CD14-positive monocyte (primary cell): ENCODE measurements at regions not wholly inside any gene's neighbourhood (a gene's known extent, or its start where the extent isn't known, plus 50 kb on each side); places are given as distances from the start of the nearest gene placed in this dataset.

Experiments used
- DNase-seq, 3 donors: peaks; one replicate each; pipeline ENCODE4 v3.0.0-alpha.2; 2011 to 2022
- H2AFZ ChIP-seq: 2 replicates; pipeline ENCODE4 v1.6.0; 2012; ENCODE audit warnings: mild to moderate bottlenecking, low read depth, low read length, inconsistent platforms; ENCODE audit not compliant: insufficient read depth, poor library complexity, severe bottlenecking
- H3K27ac ChIP-seq, 2 donors: 1 replicate in 1 of 2; 2 replicates in 1 of 2; pipeline ENCODE4 v1.5.1; 2012 to 2013; ENCODE audit warnings: low read length in 2 of 2, control low read depth in 1 of 2, inconsistent platforms in 1 of 2, low read depth in 1 of 2, mild to moderate bottlenecking in 1 of 2
- H3K27me3 ChIP-seq, 2 donors: one replicate each; pipeline versions ENCODE4 v1.6.0 to v1.6.1; 2011 to 2013; ENCODE audit warnings: low read length in 2 of 2; ENCODE audit not compliant: control insufficient read depth in 2 of 2, insufficient read depth in 2 of 2
- H3K36me3 ChIP-seq, 2 donors: replicated peaks in 1 of 2; 1 replicate in 1 of 2; 2 replicates in 1 of 2; pipeline versions ENCODE4 v1.5.1 to v1.6.1; 2012 to 2013; ENCODE audit warnings: low read length in 2 of 2, control low read depth in 1 of 2, inconsistent platforms in 1 of 2, mild to moderate bottlenecking in 1 of 2; ENCODE audit not compliant: insufficient read depth in 2 of 2, control insufficient read depth in 1 of 2
- H3K4me1 ChIP-seq, 2 donors: 1 replicate in 1 of 2; 2 replicates in 1 of 2; pipeline versions ENCODE4 v1.5.1 to v1.6.1; 2012 to 2013; ENCODE audit warnings: low read length in 2 of 2, control low read depth in 1 of 2, inconsistent platforms in 1 of 2, mild to moderate bottlenecking in 1 of 2, moderate library complexity in 1 of 2; ENCODE audit not compliant: insufficient read depth in 2 of 2, control insufficient read depth in 1 of 2
- H3K4me2 ChIP-seq: replicated peaks from 2 replicates; pipeline ENCODE3; 2012; ENCODE audit warnings: low read length, moderate library complexity, mild to moderate bottlenecking; ENCODE audit not compliant: poor library complexity, severe bottlenecking; ENCODE audit errors: extremely low read depth
- H3K4me3 ChIP-seq, 3 experiments: fragments of 200-600 bp in 1 of 3; sonication (generic) in 1 of 3; replicated peaks in 1 of 3; 1 replicate in 2 of 3; 2 replicates in 1 of 3; pipeline ENCODE4 v1.5.1; 2011 to 2013; ENCODE audit warnings: low read length in 3 of 3, mild to moderate bottlenecking in 3 of 3, control low read depth in 2 of 3, low read depth in 2 of 3, inconsistent platforms in 1 of 3, moderate library complexity in 1 of 3
- H3K79me2 ChIP-seq: 2 replicates; pipeline ENCODE4 v1.6.0; 2012; ENCODE audit warnings: mild to moderate bottlenecking, control low read depth, inconsistent platforms, low read length, moderate library complexity; ENCODE audit not compliant: insufficient read depth
- H3K9ac ChIP-seq: 2 replicates; pipeline ENCODE4 v1.6.0; 2017; ENCODE audit warnings: low read length, mild to moderate bottlenecking; ENCODE audit not compliant: insufficient read depth, poor library complexity, severe bottlenecking
- H3K9me3 ChIP-seq, 2 donors: replicated peaks in 1 of 2; 1 replicate in 1 of 2; 2 replicates in 1 of 2; pipeline versions ENCODE4 v1.5.1 to v1.6.1; 2012 to 2013; ENCODE audit warnings: low read length in 2 of 2, control low read depth in 1 of 2; ENCODE audit not compliant: control insufficient read depth in 1 of 2, insufficient read depth in 1 of 2
- H4K20me1 ChIP-seq: 2 replicates; pipeline ENCODE4 v1.6.0; 2012; ENCODE audit warnings: mild to moderate bottlenecking, low read length, control low read depth, moderate library complexity; ENCODE audit not compliant: insufficient read depth
- H3K27ac Mint-ChIP-seq, 7 donors: one replicate each; pipeline ENCODE4 v1.8.0; 2020; ENCODE audit warnings: mild to moderate bottlenecking in 7 of 7, mixed read lengths in 7 of 7, moderate library complexity in 6 of 7, inconsistent platforms in 2 of 7
- H3K27me3 Mint-ChIP-seq, 3 donors: one replicate each; pipeline ENCODE4 v1.8.0; 2021 to 2022; ENCODE audit warnings: low read depth in 3 of 3, mild to moderate bottlenecking in 3 of 3, mixed read lengths in 3 of 3, moderate library complexity in 3 of 3, inconsistent platforms in 1 of 3
- H3K36me3 Mint-ChIP-seq, 2 donors: one replicate each; pipeline ENCODE4 v1.8.0; 2020; ENCODE audit warnings: mixed read lengths in 2 of 2, inconsistent platforms in 1 of 2, mild to moderate bottlenecking in 1 of 2
- H3K4me1 Mint-ChIP-seq: one replicate; pipeline ENCODE4 v1.8.0; 2020; ENCODE audit warnings: mild to moderate bottlenecking, mixed read lengths
- H3K4me3 Mint-ChIP-seq, 2 donors: one replicate each; pipeline ENCODE4 v1.8.0; 2020; ENCODE audit warnings: mild to moderate bottlenecking in 2 of 2, mixed read lengths in 2 of 2, moderate library complexity in 1 of 2
- H3K9me3 Mint-ChIP-seq, 7 donors: one replicate each; pipeline ENCODE4 v1.8.0; 2020 to 2022; ENCODE audit warnings: mixed read lengths in 7 of 7, mild to moderate bottlenecking in 6 of 7, moderate library complexity in 6 of 7, inconsistent platforms in 2 of 7
- WGBS: methylation state at CpG from one replicate; pipeline ENCODE4 v1.1.5; 2013; ENCODE audit warnings: missing lambda C conversion rate; ENCODE audit not compliant: insufficient coverage; 5-methylcytosine and 5-hydroxymethylcytosine counted together
- intact Hi-C, 2 donors: fragments of 100-400 bp; cut with micrococcal nuclease; formaldehyde crosslinking; loops; one replicate each; pipeline versions ENCODE4 v1.15.0 to v1.15.1; 2023
- TF ChIP-seq, protein P1 (sequence below): fragments of 200-600 bp; IDR thresholded peaks from one replicate; pipeline ENCODE4 v1.8.0; 2022; ENCODE audit warnings: antibody characterized with exemption, mild to moderate bottlenecking

DNA sequence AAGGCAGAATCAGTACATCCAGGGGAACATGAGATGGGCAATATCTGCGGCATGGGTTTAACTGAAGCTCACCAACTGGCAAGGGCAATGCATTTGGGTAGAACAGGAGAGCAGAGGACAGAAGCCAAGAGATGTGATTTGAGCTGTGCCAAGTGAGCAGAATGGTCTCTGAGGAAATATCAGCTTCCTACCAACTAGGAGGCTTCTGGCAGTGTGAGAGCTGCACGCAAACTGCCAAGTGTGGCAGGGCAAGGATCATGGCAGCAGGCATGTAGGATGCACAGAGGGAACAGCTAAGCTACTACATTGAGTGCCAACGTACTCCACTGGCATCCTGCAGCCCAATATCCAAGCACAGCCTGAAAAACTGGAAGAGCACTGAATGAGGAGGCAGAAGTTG is 1036.5 kb downstream of the TUSC7 start:
- Mint-ChIP-seq H3K36me3 (no peaks in the 10 kb centered on the region), H3K9me3 (peaks cover 0 to 7% (median 2%) of the 10 kb centered on the region in 7 donors), H3K27ac (no peak overlapping the region), H3K27me3 (peaks cover 0 to 3% (median 0%) of the 10 kb centered on the region in 3 donors), H3K4me1 (no peaks in the 10 kb centered on the region), H3K4me3 (no peak overlapping the region)
- Histone ChIP-seq H3K4me3 (no peak overlapping the region), H3K27me3 (no peaks in the 10 kb centered on the region), H3K4me2 (no peak overlapping the region), H3K4me1 (no peaks in the 10 kb centered on the region), H4K20me1 (no peaks in the 10 kb centered on the region), H3K9ac (no peak overlapping the region), H3K79me2 (no peaks in the 10 kb centered on the region), H3K36me3 (no peaks in the 10 kb centered on the region), H2AFZ (no peak overlapping the region), H3K27ac (no peak overlapping the region), H3K9me3 (no peaks in the 10 kb centered on the region)
- 60% methylated on average over 3 of the region's 3 CpGs for WGBS
- no peak for DNase-seq
- intact Hi-C loops: no loop called here
- TF ChIP-seq, protein P1, sequence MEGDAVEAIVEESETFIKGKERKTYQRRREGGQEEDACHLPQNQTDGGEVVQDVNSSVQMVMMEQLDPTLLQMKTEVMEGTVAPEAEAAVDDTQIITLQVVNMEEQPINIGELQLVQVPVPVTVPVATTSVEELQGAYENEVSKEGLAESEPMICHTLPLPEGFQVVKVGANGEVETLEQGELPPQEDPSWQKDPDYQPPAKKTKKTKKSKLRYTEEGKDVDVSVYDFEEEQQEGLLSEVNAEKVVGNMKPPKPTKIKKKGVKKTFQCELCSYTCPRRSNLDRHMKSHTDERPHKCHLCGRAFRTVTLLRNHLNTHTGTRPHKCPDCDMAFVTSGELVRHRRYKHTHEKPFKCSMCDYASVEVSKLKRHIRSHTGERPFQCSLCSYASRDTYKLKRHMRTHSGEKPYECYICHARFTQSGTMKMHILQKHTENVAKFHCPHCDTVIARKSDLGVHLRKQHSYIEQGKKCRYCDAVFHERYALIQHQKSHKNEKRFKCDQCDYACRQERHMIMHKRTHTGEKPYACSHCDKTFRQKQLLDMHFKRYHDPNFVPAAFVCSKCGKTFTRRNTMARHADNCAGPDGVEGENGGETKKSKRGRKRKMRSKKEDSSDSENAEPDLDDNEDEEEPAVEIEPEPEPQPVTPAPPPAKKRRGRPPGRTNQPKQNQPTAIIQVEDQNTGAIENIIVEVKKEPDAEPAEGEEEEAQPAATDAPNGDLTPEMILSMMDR: no peak

DNA sequence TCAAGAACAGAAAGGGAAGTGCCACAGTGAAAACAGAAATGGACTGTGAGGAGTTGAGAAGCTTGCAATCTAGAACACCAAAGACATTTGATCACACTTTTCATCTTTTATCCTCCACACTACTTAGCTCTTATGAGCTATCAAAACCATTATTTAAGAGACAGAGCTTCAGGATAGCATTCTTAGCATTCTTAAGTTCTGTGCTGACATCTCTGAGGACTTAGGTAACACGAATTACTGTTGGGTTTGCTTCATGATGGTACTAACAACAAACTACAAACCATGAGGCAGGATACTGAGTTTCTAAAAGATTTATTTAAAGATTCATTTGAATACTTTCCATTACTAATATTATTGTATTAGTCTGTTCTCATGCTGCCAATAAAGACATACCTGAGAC is 1038.6 kb downstream of the TUSC7 start:
- DNase-seq: no peak
- Mint-ChIP-seq H3K9me3 (peaks cover 0 to 5% (median 0%) of the 10 kb centered on the region in 7 donors), H3K27me3 (peaks cover 0 to 3% (median 0%) of the 10 kb centered on the region in 3 donors), H3K36me3 (no peaks in the 10 kb centered on the region), H3K4me3 (no peak overlapping the region), H3K27ac (no peak overlapping the region), H3K4me1 (no peaks in the 10 kb centered on the region)
- TF ChIP-seq, protein P1: no peak
- no peak overlapping the region for H3K4me3 ChIP-seq
- intact Hi-C loops: no loop called here
- H3K4me1 ChIP-seq: no peaks in the 10 kb centered on the region
- H4K20me1 ChIP-seq: no peaks in the 10 kb centered on the region
- H3K4me2 ChIP-seq: no peak overlapping the region
- H3K9me3 ChIP-seq: no peaks in the 10 kb centered on the region
- H3K79me2 ChIP-seq: no peaks in the 10 kb centered on the region
- no peak overlapping the region for H3K27ac ChIP-seq
- H3K36me3 ChIP-seq: no peaks in the 10 kb centered on the region
- no peak overlapping the region for H3K9ac ChIP-seq
- H2AFZ ChIP-seq: no peak overlapping the region
- no peaks in the 10 kb centered on the region for H3K27me3 ChIP-seq
- no CpG with 5 or more reads among the region's 1 CpG for whole genome bisulfite sequencing
